ENCODE measurements at regions not wholly inside any gene's neighbourhood (a gene's known extent, or its start where the extent isn't known, plus 50 kb on each side); places are given as distances from the start of the nearest gene placed in this dataset.

- H3K27me3 ChIP-seq (replicated peaks): no peaks in the 10 kb centered on the region
- no peak overlapping the region for H3K27ac ChIP-seq
- DNase-seq: no peak
- in situ Hi-C loops (cut with HindIII; ENCODE audit: low pct_ligation_motif_present, low sequenced_read_pairs): no loop called here
- no peaks in the 10 kb centered on the region for H3K36me3 ChIP-seq (replicated peaks)
- no peak overlapping the region for H3K4me3 ChIP-seq (ENCODE audit: low read depth, low read length)
- no peak for TF ChIP-seq CTCF (IDR thresholded peaks at IDR 0.05; ENCODE audit: low read depth, low read length, missing control alignments)
Measured at GRCh38 chr18:26757263-26758019, 108.1 kb downstream of the AQP4 start.

GRCh38 chr18:26756556-26756955 is 109.0 kb downstream of the AQP4 start:
- no peak overlapping the region for H3K27ac ChIP-seq
- H3K36me3 ChIP-seq (replicated peaks): no peaks in the 10 kb centered on the region
- in situ Hi-C loops (cut with HindIII; ENCODE audit: low pct_ligation_motif_present, low sequenced_read_pairs): no loop called here
- DNase-seq: no peak
- no peak overlapping the region for H3K4me3 ChIP-seq (ENCODE audit: low read depth, low read length)
- TF ChIP-seq CTCF (IDR thresholded peaks at IDR 0.05; ENCODE audit: low read depth, low read length, missing control alignments): no peak
- no peaks in the 10 kb centered on the region for H3K27me3 ChIP-seq (replicated peaks)

GRCh38 chr18:26746826-26747475 is 118.6 kb downstream of the AQP4 start:
- TF ChIP-seq CTCF (IDR thresholded peaks at IDR 0.05; ENCODE audit: low read depth, low read length, missing control alignments): no peak
- in situ Hi-C loops (cut with HindIII; ENCODE audit: low pct_ligation_motif_present, low sequenced_read_pairs): no loop called here
- no peak for DNase-seq
- Histone ChIP-seq H3K27ac (no peak overlapping the region), H3K4me3 (ENCODE audit: low read depth, low read length) (no peak overlapping the region), H3K36me3 (replicated peaks) (no peaks in the 10 kb centered on the region), H3K27me3 (replicated peaks) (no peaks in the 10 kb centered on the region)

GRCh38 chr18:26746398-26746797 is 119.1 kb downstream of the AQP4 start:
- Histone ChIP-seq H3K4me3 (ENCODE audit: low read depth, low read length) (no peak overlapping the region), H3K27me3 (replicated peaks) (no peaks in the 10 kb centered on the region), H3K27ac (no peak overlapping the region), H3K36me3 (replicated peaks) (no peaks in the 10 kb centered on the region)
- TF ChIP-seq CTCF (IDR thresholded peaks at IDR 0.05; ENCODE audit: low read depth, low read length, missing control alignments): no peak
- DNase-seq: no peak
- in situ Hi-C loops (cut with HindIII; ENCODE audit: low pct_ligation_motif_present, low sequenced_read_pairs): no loop called here

- no peak overlapping the region for H3K4me3 ChIP-seq (ENCODE audit: low read depth, low read length)
- no peaks in the 10 kb centered on the region for H3K36me3 ChIP-seq (replicated peaks)
- DNase-seq: no peak
- TF ChIP-seq CTCF (IDR thresholded peaks at IDR 0.05; ENCODE audit: low read depth, low read length, missing control alignments): no peak
- in situ Hi-C loops (cut with HindIII; ENCODE audit: low pct_ligation_motif_present, low sequenced_read_pairs): no loop called here
- no peak overlapping the region for H3K27ac ChIP-seq
- no peaks in the 10 kb centered on the region for H3K27me3 ChIP-seq (replicated peaks)
Measured at GRCh38 chr18:26745288-26746181, 120.0 kb downstream of the AQP4 start.
